Skeletal muscle satellite cell (primary cell): ENCODE measurements at regions not wholly inside any gene's neighbourhood (a gene's known extent, or its start where the extent isn't known, plus 50 kb on each side); places are given as distances from the start of the nearest gene placed in this dataset.

Experiments used
- H3K27me3 ChIP-seq: 2 replicates; pipeline ENCODE4 v1.7.0; 2013; ENCODE audit warnings: low read length; ENCODE audit not compliant: control insufficient read depth, insufficient read depth
- H3K36me3 ChIP-seq: 2 replicates; pipeline ENCODE4 v1.7.0; 2013; ENCODE audit warnings: mild to moderate bottlenecking, control low read depth, low read length; ENCODE audit not compliant: insufficient read depth
- H3K4me1 ChIP-seq: 2 replicates; pipeline ENCODE4 v1.7.0; 2013; ENCODE audit warnings: low read length; ENCODE audit not compliant: control insufficient read depth, insufficient read depth
- H3K4me2 ChIP-seq: 2 replicates; pipeline ENCODE4 v1.7.0; 2013; ENCODE audit warnings: mild to moderate bottlenecking, low read length
- H3K4me3 ChIP-seq: 2 replicates; pipeline ENCODE4 v1.7.0; 2013; ENCODE audit warnings: low read length
- H3K9ac ChIP-seq: 2 replicates; pipeline ENCODE4 v1.7.0; 2013; ENCODE audit warnings: mild to moderate bottlenecking, low read depth, low read length, moderate library complexity
- H3K9me3 ChIP-seq: replicated peaks from 2 replicates; pipeline ENCODE4 v1.7.0; 2013; ENCODE audit warnings: mild to moderate bottlenecking, control low read depth, low read length

DNA sequence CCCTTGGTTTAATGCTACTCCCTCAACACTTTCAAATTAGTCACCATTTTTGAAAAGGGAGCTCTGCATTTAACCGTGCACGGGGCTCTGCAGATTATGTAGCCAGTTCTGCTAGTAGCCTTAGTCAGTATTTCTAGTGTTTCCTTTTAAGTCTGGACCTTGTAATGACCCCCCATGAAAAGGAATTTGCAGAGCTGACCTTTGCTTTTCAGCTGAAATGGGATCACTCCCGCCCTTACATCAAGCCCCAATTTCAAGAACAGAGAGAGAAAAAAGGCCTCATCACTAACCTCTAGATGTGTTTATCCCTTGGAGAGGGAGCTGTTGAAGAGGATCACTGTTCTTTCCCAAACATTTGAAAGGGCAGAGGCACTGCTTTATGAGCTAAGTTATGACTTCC lies 490.7 kb upstream of the BTBD3 start:
- Histone ChIP-seq H3K27me3 (no peaks in the 10 kb centered on the region), H3K9ac (no peak overlapping the region), H3K36me3 (no peaks in the 10 kb centered on the region), H3K4me1 (no peaks in the 10 kb centered on the region), H3K4me2 (no peak overlapping the region), H3K9me3 (no peaks in the 10 kb centered on the region), H3K4me3 (no peak overlapping the region)

DNA sequence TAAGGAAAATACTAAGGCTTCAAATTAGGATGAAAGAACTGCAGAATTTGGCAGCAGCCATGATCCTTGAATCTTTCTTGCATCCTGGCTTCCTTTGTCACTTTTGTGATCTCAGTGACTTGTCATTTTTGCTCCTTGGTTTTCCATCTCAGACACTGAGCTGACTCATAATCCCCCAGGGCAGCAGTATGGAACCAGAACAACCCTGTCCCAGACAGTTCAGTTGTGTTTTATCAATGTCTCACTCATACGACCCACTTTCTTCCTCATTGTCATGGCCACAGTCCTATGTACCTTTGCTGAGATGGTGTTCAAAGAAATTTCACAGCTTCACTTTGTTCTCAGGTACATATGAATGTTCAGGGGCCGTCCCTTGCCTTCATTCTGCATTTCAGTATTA lies 488.5 kb upstream of the BTBD3 start:
- Histone ChIP-seq H3K4me3 (no peak overlapping the region), H3K4me2 (no peak overlapping the region), H3K36me3 (no peaks in the 10 kb centered on the region), H3K4me1 (peaks cover 6% of the 10 kb centered on the region), H3K27me3 (no peaks in the 10 kb centered on the region), H3K9ac (no peak overlapping the region), H3K9me3 (no peaks in the 10 kb centered on the region)

DNA sequence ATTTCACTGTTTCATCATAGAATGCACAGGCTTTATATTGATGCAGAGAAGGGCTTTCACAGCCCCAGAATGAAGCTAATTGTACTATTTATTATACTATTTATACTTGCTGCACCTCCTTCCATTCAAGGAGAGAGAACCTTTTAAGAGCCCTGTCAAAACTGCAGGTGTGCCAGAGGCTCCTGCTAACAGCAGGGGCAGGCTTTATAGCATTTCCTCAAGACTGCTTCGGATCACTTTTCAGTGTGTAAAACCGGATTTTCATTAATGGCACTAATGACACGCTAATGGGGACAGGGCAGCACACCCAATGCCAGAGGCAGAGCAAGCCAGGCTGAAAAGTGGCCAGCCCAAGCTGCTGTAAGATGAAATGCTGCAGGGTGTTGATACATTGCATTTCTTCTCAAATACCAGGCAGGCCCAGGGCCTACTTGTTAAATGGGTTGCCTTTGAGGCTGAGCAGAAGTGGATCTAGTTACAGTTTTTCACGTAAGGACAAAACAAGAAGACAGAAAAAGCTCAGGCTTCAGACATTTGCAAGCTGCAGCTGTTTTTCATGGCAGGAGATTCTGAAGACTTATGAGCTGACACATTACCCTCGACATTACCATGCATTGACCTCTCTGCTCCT lies 487.7 kb upstream of the BTBD3 start:
- Histone ChIP-seq H3K27me3 (no peaks in the 10 kb centered on the region), H3K4me1 (peaks cover 6% of the 10 kb centered on the region), H3K36me3 (no peaks in the 10 kb centered on the region), H3K4me3 (no peak overlapping the region), H3K9ac (no peak overlapping the region), H3K4me2 (no peak overlapping the region), H3K9me3 (no peaks in the 10 kb centered on the region)

DNA sequence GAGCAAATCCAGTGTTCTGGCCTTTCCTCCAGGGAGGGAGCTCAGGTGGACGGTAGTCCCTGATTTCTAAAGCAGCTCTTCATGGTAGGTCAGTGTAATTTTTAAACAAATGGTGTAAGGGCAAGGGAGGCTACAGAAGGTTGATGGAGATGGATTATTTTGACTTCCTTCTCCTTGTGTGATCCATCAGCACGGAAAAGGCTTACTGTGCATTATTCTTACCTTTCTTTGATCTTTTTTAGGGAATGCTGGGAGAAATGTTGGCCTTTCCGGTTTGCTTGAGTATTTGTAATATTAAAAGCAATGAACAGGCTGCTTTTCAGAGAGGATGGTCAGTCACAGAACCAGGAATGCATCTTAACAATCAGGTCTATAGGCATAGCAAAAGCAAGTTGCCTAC lies 487.0 kb upstream of the BTBD3 start:
- no peaks in the 10 kb centered on the region for H3K9me3 ChIP-seq
- no peaks in the 10 kb centered on the region for H3K27me3 ChIP-seq
- no peak overlapping the region for H3K9ac ChIP-seq
- peaks cover 6% of the 10 kb centered on the region for H3K4me1 ChIP-seq
- no peak overlapping the region for H3K4me2 ChIP-seq
- H3K4me3 ChIP-seq, result no peak overlapping the region
- H3K36me3 ChIP-seq, result no peaks in the 10 kb centered on the region

DNA sequence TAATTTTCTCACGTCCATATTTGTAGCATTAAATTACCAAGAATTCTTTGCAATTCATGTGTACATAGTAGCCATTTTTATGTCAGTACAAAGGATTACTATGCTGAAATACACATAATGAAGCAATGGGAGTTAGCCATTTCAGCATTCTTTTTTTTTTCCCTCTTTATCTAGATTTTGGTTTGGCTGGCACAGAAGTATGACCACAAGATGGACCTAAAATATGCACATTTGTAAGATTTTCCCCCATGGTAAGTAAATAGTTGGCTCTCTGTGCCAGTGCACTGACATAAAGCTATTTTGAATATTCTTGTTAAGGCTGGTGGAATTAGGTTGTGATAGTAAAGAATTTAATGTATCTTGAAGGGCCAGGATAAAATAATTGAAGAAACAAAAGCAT lies 486.1 kb upstream of the BTBD3 start:
- no peak overlapping the region for H3K4me2 ChIP-seq
- H3K9me3 ChIP-seq, result no peaks in the 10 kb centered on the region
- H3K9ac ChIP-seq, result no peak overlapping the region
- no peaks in the 10 kb centered on the region for H3K36me3 ChIP-seq
- H3K27me3 ChIP-seq, result no peaks in the 10 kb centered on the region
- H3K4me3 ChIP-seq, result no peak overlapping the region
- H3K4me1 ChIP-seq, result peaks cover 6% of the 10 kb centered on the region

DNA sequence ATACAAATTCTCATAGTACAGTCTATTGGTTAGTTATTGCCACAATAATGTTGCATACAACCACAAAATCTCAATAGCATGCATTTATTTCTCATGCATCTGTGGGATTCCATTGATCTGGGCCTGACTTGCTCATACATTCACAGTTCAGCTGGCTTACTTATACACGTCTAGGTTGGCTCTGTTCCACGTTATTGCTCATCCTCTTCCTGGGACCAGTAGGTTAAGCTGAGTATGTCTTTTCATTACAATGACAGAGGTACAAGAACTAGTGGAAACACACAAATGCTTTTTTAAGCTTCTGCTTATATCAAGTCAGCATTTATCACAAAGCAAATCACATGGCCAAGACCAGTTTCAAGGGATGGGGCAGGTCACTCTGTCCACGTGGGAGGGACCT lies 485.3 kb upstream of the BTBD3 start:
- H3K36me3 ChIP-seq, result no peaks in the 10 kb centered on the region
- H3K9me3 ChIP-seq, result no peaks in the 10 kb centered on the region
- H3K27me3 ChIP-seq, result no peaks in the 10 kb centered on the region
- H3K9ac ChIP-seq, result no peak overlapping the region
- no peak overlapping the region for H3K4me2 ChIP-seq
- no peak overlapping the region for H3K4me3 ChIP-seq
- peaks cover 6% of the 10 kb centered on the region for H3K4me1 ChIP-seq

DNA sequence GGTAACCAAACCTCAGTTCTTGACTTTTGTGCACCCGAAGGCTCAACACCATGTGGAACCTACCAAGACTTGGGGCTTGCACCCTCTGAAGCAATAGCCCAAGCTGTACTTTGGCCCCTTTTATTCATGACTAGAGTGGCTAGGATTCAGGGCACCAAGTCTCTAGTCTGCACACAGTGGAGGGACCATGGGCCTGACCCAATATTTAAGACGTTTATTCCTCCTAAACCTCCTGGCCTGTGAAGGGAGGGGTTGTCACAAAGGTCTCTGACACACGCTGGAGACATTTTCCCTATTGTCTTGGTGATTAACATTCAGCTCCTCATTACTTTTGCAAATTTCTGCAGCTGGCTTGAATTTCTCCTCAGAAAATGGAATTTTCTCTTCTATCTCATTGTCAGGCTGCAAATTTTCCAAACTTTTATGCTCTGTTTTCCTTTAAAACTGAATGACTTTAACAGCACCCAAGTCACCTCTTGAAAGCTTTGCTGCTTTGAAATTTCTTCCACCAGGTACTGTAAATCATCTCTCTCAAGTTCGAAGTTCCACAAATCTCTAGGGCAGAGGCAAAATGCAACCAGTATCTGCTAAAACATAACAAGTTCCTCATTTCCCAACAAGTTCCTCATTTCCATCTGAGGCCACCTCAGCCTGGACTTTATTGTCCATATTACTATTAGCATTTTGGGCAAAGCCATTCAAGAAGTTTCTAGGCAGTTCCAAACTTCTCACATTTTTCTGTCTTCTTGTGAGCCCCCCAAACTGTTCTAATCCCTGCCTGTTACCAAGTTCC lies 481.4 kb upstream of the BTBD3 start:
- H3K4me1 ChIP-seq, result peaks cover 6% of the 10 kb centered on the region
- H3K4me3 ChIP-seq, result no peak overlapping the region
- H3K4me2 ChIP-seq, result no peak overlapping the region
- no peaks in the 10 kb centered on the region for H3K9me3 ChIP-seq
- no peak overlapping the region for H3K9ac ChIP-seq
- H3K36me3 ChIP-seq, result no peaks in the 10 kb centered on the region
- H3K27me3 ChIP-seq, result no peaks in the 10 kb centered on the region

DNA sequence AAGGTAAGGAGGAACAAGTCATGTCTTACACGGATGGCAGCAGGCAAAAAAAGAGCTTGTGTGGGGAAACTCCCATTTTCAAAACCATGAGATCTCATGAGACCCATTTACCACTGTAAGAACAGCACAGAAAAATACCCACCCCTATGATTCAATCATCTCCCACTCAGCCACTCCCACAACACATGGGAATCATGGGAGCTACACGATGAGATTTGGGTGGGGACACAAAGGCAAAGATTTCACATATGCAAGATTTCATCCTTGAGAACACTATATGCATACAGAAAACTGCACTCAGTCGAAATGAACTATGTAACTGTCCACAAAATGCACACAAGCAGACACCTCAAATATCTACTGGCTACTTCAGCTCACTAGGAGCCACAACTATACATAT lies 480.6 kb upstream of the BTBD3 start:
- no peaks in the 10 kb centered on the region for H3K9me3 ChIP-seq
- H3K27me3 ChIP-seq, result no peaks in the 10 kb centered on the region
- no peak overlapping the region for H3K4me2 ChIP-seq
- peaks cover 6% of the 10 kb centered on the region for H3K4me1 ChIP-seq
- no peaks in the 10 kb centered on the region for H3K36me3 ChIP-seq
- H3K4me3 ChIP-seq, result no peak overlapping the region
- H3K9ac ChIP-seq, result no peak overlapping the region

DNA sequence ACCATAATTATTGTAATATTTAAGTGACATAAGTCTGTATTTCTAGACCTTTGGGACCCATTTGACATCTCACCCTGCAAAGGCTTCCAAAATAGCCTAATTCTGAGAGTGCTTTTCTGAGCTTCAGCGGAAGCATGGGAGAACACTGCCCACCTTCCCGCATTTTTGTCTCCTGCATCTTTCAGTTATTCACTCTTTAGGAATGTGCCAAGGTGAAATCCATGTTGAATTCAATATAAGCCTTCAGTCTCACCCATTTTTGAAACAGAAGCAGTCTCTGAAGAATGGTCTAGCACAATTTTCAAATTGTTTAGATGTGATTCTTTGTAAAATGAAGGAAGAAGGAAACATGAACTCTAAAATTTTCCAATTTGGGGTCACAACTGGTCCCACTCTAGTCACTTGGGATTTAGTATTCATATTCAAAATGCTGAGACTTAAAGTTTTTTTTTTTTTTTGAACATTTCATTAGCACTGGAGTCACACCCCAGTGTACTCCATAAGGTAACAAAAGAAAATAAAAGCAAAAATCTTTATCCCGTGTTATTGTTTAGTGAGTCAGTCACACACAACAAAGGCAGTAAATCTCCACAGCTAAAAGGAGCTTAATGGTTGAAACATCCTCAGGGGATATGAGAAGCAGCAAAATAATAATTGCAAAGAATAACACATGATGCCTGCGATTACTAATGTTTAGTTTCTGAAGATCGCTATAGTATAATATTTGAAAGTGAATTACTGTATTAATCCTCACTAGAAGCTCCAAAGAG lies 479.9 kb upstream of the BTBD3 start:
- Histone ChIP-seq H3K9me3 (no peaks in the 10 kb centered on the region), H3K4me1 (no peaks in the 10 kb centered on the region), H3K4me2 (no peak overlapping the region), H3K36me3 (no peaks in the 10 kb centered on the region), H3K4me3 (no peak overlapping the region), H3K9ac (no peak overlapping the region), H3K27me3 (no peaks in the 10 kb centered on the region)

DNA sequence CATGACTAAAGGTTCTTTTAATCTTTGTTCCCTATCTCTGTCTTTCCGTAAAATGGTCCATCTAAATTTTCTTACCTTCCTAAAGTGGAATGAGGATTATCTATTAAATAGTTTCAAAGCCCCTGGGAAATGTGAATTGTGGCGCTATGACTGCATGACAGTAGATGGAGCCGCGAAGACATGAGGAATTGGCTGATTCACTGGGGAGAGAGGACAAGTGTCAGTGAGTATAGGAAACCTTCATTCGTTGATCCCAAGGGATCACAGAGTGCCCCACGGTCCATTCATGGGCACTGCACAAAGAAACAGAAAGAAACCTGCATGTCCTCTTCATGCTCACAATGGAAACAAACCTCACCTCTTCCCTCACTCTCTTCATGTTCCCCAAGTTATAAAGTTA lies 479.3 kb upstream of the BTBD3 start:
- no peaks in the 10 kb centered on the region for H3K27me3 ChIP-seq
- no peak overlapping the region for H3K9ac ChIP-seq
- H3K4me2 ChIP-seq, result no peak overlapping the region
- H3K9me3 ChIP-seq, result no peaks in the 10 kb centered on the region
- H3K4me3 ChIP-seq, result no peak overlapping the region
- no peaks in the 10 kb centered on the region for H3K36me3 ChIP-seq
- H3K4me1 ChIP-seq, result no peaks in the 10 kb centered on the region

DNA sequence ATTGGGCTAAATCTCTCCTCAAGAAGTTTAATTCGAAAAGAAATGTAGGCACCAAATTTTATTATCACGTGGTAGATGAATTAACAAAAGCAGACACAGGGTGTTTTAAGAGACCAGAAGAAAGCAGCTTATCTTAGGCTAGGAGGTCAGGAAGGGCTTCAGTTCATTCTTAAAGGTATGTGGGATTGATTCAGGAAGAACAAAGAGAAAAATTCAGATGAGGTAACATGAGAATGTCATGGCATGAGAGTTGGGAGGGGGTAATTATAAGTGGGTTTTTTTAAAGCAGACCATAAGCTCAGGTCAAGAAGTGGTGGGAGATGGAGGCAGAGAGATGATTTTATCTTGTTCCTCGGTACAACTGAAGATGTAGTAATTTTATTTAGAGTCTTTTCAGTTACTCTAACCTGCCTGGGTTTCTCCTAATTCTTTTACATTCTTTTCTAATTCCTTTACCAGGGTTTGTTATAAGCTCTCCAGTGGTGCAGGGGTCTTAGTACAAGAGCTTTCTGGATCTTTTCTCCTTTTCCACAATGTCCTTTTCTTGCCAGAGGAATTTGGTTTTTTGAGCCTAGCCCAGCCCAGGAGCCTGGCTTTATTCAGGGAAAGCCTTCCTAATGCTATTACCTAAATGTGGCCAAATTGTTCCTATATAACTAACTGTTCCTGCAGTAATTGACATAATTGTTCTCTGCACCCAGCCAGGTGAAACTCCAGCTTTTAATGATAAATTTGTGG lies 474.1 kb upstream of the BTBD3 start:
- H3K4me2 ChIP-seq, result no peak overlapping the region
- no peak overlapping the region for H3K9ac ChIP-seq
- H3K27me3 ChIP-seq, result no peaks in the 10 kb centered on the region
- H3K4me1 ChIP-seq, result no peaks in the 10 kb centered on the region
- H3K4me3 ChIP-seq, result no peak overlapping the region
- no peaks in the 10 kb centered on the region for H3K9me3 ChIP-seq
- no peaks in the 10 kb centered on the region for H3K36me3 ChIP-seq
